CD4-positive, alpha-beta T cell treated with Interferon alpha-2 for 1 hour (primary cell): ENCODE measurements at regions not wholly inside any gene's neighbourhood (a gene's known extent, or its start where the extent isn't known, plus 50 kb on each side); places are given as distances from the start of the nearest gene placed in this dataset.

Experiments used
- DNase-seq, 2 donors: peaks; one replicate each; pipeline ENCODE4 v3.0.0-alpha.2; 2020 to 2022

DNA sequence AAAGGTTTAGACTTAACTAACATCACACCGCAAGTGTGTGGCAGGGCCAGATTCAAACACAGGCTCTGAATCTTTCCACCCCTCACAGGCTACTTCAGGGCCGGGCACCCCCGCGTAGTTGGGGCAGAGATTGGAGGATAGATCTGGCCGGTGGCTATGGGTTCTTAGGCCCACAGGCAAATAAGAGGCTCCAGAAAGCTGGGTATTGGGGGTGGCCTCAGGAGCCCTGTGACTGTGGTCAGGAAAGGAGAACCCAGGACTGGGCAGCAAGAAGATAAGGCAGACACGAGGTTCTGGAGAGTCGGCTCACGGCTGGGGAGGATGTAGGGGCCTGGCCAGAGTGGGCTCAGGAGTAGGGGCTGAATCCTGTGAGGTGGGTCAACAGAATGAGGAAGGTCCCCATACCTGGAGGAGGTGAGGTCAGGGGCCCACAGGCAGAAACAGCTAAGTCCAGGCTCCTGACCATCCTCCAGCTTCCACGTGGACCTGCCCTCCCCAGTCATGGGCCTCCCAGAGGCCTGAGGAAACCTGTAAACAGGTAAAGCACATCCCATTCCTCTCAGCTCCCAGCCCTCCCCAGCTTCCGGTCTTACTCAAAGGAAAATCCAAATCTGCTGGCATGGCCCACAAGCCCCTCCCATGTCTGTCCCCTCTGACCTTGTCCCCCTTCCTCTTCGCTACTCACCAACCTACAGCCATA lies 306.2 kb downstream of the MATN1 start:
- DNase-seq, result no peak

DNA sequence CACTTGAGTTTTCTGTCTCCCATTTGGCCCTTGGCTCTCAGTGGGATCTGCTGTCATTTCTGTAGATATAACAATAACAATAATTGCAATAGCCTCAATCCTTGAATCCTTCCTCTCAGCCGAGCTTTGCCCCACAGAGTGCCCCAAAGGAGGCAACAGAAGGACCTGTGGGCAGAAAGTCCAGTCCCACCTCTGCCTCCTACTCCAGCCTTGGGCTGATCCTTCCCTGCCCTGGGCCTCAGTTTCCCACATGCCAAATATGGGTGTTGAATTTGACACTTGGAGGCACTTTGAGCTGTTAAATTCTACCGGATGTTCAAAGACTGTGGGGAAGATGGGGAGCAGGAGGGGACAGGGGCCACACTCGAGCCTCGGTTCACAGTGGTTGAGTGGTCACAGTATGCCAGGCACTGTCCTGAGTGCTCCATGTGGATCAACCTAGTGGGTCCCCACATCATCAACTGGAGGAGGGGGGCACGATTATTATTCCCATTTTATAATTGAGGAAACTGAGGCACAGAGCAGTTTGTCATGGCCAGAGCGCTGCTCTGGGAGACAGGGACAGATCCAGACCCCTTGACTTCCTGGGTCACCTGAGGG lies 307.1 kb downstream of the MATN1 start:
- DNase-seq, result no peak

DNA sequence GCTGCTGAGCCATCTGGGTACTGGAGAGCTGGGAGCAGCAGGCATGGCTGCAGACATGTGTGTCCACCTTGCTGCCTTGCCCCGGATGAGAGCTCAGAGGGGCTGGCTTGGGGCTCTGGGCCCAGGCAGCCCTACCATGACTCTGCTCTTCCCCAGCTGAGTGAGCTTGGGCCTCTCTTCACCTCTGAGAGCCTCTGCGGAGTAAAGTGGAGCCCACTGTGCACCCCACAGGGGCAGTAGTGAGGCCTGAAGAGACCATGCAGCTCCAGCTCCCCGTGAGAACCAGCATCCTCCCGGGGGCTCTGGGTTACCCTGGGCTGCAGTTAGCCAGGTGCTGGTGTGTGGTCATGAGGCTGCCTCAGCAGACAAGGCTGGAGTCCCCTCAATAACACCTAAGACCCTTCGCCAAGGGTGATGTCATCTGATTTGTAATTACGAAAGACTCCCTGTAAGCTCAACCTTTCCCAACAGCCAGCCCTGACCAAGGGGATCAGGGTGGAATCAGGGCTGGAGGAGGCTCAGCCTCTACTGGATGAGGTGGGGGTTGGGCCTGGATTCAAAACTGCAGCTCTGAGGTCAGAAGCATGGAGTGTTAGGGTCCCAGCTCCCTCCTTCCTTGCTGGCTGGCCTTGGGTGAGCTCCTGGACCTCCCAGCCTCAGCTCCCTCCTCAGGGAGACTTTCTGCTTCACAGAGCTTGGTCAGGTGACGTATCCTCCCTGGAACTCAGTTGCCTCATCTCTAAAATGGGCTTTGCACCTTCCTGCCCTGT lies 308.0 kb downstream of the MATN1 start:
- DNase-seq, result no peak

DNA sequence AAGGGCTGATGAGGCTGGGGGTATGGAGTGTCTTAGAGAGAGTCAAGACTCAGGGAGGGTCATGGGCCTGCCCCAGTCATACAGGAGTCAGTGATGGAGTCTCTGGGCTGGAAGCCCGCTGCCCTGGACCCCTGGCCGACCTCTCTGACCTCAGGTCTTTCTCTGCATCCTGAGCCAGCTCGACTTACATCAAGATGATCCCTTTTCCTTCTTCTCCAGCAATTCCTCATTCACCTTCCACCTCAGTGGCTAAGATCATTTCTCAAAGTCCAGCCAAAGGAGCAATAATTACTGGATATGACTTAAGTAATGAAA lies 308.6 kb downstream of the MATN1 start:
- DNase-seq, result no peak

DNA sequence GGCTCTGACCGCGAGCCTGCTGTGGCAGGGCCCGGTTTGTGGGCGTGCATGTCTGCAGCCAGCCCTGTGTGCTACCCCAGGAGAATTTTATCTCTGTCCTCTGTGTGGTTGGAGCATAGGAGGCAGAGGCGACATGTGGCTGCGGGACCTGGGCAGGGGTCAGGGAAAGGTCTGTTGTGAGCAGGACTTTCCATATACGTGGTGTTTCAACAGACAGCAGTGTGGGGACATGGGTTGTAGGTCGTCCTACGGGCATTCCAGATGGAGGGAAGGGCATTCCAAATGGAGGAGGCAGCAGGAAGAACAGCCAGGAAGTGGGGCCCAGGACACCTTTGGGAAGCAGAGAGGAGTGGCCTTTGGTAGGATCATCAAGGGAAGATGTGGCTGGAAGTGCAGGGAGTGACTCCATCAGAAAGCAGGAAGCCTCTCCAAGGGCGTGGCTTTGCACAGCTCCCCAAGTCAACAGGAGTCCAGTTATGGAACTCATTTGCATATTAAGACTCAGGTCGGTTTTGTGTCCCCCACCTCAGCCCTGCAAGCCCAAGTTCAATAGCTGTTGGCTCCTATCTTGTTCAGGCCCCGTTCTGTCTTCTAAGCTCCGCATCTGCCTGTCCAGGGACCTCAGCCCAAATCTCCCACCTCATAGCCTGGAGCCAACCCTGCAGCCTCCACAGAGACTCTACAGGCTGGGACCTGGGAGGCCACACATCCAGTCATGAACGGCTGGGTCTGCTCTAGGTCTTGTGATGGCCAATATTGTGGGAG lies 309.1 kb downstream of the MATN1 start:
- DNase-seq, result no peak

DNA sequence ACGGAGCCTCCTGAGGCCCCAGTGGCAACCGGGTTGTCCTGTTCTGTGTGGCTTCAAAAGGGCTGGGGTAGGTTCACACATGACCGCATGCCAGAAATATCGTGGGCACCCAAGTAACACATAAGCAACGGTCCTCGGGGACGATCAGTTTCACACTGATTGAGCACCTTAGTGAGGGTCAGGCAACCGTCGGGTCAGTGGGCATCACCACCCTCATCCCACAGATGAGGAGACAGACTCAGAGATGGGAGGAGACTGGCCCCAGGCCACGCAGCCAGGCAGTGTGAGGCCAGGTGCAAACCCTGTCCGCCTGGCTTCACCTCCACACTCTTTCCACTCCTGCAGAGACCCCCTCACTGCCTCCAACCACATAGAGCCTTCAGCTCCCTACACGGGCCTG lies 309.8 kb downstream of the MATN1 start:
- DNase-seq, result no peak

DNA sequence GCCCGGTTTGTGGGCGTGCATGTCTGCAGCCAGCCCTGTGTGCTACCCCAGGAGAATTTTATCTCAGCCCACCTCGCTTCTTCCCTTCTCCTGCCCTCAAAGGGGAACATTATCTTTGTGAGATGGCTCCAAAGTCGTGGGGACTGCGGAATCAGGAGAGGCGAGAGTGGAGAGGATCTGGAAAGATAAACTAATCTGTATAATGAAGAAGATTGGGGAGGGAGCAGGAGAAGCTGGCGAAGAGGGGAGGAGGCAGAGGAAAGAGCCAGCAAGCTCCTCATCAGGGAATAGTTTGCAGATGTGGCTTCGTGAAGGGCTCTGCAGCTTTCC lies 310.3 kb downstream of the MATN1 start:
- DNase-seq, result no peak

DNA sequence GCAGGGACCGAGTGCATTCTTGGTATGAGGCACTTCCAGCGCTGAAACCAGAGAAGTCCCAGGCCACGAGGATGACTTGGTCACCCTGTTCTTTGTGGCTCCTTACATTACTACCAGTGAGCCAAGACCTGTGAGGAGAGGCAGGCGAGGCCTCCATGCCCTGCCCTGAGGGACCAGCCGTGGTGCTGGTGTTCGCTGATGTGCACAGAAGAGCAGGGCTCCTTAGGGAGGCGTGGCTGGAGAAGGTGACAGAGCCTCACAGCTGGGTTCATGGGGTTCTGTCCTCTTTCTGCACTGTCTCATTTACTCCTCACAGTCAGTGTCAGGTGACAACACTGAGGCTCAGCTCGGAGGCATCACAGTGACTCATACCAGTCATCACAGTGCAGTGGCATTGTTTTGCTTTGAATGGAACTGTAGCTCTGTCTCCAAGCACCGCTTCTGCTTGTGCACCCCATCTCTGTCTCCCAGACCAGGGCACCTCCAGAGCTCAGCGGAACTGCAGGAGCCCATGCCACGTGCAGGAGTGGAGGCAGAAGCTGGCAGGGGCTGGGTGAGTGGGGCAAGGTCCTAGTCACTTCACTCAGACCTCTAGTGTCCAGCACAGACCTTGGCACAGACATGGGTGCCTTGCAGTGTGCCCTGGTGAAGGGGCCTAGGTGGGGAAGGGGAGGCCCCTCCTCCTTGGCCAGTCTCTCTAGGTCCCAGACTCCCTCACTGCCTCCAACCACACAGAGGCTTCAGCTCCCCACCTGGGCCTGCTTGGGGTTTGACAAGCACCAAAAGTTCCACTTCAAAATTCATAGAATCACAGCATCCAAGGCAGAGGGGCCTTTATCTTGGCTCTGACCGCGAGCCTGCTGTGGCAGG lies 310.9 kb downstream of the MATN1 start:
- DNase-seq, result no peak

DNA sequence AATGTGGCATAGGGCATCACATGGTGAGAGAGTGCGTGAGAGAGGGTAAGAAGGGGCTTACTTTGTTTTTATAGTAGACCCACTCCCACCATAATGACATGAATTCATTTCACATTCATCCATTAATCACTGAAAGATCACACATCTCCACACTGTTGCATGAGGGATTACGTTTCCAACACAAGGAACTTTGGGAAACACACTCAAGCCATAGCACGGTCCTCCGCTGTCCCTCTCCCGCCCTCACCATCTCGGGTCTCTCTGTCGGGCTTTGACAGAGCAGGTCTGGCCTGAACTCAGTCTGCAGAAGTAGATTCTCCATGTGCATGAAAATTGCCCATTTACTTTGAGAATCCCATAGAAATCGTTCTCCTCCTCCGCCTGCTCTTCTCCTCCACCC lies 312.2 kb downstream of the MATN1 start:
- DNase-seq, result no peak

DNA sequence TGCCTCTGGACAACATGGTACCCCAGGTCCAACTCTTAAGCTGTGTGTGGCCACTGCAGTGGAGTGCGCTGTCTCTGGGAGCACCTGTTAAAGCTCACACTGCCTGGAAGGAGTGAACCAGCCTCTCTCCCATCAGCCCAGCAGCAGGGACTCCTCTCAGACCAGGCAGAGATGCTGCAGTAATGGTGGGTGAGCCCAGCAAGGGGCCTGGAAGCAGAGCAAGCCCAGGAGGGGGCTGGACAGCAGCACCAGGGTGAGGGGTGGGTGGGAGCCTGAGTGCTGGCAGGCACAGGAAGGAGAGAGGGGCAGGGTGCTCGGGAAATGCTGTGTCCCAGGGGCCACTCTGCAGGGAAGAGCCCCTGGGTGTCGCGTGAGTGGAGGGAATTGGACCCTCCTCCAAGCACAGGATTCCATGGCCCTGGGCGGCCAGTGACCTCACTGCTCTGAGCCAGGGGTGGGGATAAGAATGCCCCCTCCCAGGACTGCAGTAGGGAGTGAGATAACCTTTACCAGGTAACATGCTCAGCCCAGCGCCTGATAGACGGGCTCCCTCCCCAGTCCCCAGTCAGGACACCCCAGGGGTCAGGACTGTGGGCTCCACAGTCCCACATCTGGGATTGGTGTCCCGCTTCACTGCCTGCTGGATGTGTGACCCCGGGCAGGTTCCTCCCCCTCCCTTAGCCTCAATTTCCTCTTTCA lies 313.1 kb downstream of the MATN1 start:
- DNase-seq, result no peak

DNA sequence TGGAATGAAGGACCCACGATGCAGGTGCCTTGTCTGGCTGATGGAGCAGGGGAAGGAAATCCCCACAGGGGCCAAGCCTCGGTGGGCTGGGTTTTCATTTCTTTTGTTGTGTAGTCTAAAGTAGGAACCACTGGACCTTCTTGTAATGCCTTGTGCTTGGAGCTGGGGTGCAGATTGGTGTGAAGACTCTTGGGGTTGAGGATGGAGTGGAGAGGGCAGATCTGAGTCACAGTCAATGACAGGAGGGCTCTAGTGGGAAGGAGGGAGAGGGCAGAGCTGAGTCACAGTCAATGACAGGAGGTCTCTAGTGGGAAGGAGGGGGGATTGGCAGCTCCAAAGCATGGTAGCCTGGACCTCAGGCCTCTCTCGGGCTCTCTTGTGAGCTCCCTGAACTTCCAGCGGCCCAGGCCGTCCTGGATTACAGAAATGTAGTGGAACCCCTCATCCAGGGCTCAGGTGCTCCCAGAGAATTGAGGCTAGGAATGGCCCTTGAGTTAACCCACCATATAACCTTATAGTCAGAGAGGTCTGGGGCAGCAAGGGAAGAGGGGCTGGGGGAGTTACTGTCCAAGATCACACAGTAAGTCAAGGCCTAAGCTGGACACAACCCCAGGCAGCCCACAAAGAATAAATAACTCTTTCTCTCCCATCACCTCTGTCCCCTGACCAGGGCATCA lies 313.8 kb downstream of the MATN1 start:
- no peak for DNase-seq

DNA sequence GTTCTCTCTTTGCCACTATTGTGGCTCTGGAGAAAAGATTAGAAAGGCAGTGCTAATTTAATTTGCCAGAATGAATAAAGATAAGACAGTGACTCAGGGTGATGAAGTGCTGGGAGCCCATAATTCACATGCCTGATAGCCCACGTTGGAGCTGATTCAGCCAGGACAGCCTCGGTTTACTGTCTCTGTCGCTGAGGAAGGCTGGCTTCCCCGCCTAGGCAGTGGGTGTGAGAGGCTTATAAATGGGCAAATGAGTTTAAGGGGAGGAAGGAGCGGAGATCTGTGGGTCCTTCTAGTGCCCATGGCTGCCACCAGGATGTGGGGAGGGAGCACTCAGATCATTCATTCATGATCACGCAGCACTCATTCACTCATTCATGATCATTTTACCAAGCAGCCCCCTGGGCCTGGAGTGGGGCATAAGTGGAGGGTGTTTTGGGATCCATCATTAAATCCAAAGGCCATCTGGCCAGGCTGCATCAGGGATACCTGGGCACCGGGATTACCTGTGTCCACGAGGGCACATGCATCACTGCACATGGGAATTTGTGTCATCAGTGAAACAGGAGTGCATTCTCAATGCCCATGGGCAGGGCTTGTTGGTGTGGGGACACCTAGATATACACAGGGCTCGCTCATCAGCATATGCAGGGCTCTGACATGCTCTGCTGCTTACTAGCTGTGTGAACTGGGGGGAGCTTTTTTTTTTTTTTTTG lies 315.4 kb downstream of the MATN1 start:
- DNase-seq, result no peak

DNA sequence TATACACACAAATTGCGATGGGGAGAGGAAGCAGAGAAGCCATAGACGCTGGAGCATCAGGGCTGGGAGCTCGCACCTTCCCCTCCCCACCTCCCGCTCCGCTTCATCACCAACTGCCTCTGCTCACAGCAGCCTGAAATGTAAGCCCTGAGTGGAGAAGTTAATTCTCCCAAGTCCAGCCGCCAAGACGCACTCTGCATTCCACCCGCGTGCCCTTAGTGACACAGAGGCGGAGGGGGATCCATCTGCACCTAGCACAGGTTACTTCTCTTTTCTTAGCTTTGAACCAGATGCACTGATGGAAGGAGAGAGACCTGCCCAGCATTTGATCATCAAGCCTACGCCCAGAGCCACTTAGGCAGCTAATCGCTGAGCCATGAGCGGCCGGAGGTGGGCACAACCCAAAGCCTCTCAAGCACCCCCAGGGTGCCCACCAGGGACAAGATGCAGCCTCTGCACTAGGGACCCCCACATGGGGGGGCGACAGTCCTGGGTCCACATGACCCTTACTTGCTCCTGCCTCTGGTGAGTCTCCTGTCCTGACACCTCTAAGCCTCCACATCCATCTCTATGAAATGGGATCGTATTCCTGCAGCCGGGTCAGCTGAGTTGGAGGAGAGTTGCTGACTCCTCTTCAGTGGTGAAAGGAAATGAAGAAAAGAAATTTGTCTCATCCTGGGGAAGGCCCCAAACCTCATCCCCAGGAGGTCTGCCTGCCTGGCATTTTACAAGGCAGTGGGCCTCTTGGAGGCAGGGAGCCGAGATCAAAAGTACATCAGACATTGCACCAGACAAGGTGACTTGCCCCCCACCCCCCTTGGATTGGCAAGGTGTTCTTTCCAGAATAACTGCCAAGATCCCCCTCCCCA lies 316.2 kb downstream of the MATN1 start:
- no peak for DNase-seq

DNA sequence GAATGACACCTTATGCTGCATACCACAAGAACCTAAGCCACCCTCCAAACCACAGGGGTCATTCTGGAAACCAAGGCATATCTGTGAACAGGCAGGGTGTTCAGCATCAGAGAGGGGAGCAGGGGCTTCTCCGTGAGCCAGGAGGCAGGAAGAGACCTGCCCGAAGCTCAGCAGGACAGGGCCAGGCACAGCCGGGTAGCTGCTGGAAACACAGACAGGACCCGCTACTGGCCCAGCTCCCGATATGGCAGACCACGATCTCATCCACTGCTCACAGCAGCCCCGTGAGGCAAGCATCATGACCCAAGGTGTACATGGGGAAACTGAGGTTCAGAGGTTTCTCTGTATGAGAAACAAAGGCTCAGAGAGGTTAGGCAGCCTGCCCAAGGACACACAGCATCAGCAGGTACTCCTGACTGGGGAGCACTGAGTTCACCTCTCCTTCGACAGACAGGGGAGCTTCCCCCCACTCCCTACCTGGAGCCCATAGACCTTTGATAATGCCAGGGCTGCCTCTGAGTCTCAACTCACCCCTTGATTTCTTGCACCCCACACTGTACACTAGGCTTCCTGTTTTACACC lies 317.7 kb downstream of the MATN1 start:
- no peak for DNase-seq

DNA sequence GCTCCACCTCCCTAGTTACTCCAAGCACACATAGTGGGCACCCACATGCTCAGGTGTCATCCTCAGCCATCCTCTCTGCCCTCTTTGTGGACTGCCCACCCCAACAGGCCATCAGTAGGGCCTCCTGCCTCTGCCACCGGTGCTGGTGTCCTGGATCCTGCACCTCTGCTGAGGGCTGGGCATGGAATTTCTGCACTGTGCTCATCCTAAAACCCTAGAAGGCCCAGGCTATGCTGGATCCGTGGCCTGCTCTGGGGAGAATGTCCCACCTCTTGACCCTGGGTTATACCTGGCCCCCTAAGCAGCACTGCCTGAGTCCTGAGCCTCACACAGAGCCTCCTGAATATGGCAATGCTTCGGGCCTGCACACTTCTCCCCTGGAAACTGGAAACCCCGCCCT lies 318.3 kb downstream of the MATN1 start:
- no peak for DNase-seq

DNA sequence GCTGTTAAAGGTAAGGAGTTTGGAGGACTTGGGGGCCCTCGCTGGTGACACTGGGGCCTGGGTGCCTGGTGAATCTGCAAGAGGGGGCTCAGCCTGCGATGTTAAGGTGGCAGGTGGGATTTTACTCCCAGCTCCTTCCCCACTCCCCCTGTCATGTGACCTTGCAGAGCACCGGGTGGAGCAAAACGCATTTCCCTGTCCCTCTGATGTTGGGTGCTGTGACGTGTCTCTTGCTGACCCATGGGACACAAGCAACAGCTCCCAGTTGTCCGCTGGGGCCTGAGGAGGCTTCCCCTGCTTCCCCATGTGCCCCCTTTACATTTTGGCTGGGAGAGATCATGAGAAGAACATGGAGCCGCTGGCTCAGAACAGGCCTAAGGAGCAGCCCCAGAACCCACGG lies 319.0 kb downstream of the MATN1 start:
- no peak for DNase-seq

DNA sequence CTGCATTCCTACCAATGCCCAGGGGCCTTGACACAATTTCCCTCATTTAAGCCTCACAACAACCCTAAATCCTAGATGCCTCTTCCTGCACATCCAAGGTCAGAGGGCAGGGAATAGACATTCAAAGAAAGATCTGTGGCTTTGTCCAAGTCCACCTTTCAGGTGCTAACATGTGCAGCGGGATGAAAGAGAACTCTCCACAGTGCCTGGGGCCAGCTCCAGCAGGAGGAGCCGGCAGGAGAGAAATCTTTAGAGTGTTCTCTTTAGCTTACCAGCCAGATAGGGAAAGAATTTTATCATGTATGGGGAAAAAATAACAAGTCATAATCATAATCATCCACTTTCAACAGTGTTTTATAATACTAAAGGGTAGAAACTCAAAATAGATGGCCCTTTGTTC lies 319.7 kb downstream of the MATN1 start:
- DNase-seq, result no peak

DNA sequence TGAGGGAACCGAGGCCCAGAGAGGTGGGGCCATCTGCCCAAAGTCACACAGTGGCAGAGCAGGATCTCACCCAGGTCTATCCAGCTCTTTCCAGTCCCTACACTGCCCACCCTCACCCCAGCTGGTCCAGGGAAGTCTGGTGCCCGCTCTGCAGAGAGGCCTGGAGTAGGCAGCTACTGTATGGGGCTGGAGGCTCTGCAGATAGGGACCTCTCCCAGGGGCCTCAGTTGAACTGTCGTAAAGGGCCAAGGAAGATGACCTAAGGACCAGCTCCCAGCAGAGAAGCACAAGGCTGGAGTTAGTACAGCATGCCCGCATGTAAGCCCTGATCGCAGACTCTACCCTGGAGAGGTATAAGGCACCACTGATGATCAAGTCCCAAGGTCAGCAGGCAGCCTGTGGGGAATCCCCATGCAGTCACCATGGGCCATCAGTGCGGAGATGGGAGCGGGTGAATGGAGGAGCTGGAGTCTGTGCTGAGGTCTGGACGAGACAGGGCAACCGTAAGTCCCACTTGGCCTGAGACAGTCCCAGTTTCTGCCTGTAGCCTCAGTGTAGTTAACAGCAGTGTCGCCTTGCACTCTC lies 320.2 kb downstream of the MATN1 start:
- no peak for DNase-seq

DNA sequence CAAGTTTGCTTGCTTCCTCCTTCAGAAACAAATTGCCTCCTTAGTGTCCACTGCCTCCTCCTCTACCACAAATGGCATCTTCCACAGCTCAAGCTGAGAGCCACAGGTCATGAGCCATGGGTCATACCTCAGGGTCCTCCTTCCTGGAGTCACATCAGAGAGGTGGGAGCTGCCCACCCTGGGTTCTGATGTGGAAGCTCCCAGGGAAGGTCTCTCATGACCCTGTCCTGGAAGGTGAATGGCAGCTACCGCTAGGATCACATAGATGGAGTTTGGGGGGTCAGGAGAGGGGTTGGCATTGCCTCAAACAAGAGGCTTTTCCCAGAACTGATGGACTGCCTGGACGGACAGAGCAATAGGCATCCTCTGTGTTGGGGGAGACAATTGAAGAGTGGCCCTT lies 321.4 kb downstream of the MATN1 start:
- DNase-seq, result no peak
